ENCODE measurements at regions not wholly inside any gene's neighbourhood (a gene's known extent, or its start where the extent isn't known, plus 50 kb on each side); places are given as distances from the start of the nearest gene placed in this dataset.

DNA sequence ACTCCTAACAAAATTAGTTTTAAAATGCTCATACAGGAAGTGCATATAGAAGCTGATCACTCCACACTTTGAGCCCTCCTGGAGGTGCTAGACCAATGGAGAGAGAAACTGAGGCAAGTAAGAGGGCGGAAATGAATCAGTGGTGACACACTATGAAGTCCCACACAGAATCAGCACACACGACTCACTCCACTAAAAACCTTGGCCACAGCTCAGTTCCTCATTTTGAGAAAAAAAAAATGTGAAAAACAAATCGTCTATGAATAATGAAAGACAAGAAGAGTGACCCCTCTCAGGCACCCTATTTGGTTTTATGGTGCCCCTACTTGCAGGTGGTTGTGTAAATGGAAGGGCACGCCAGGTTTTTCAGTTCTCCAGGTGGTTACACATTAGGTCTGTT is 675.1 kb upstream of the BRINP3 start:
- intact Hi-C loops (cut with DNase I; ENCODE audit: low total_unique reads) = no loop called here
- no peak for DNase-seq (ENCODE audit: low spot score in 2 of 2)
- Histone ChIP-seq H3K4me1 (no peaks in the 10 kb centered on the region), H3K27me3 (no peaks in the 10 kb centered on the region), H3K9me3 (no peaks in the 10 kb centered on the region), H3K36me3 (no peaks in the 10 kb centered on the region), H3K27ac (no peak overlapping the region), H3K4me3 (no peak overlapping the region)
- no peak for TF ChIP-seq POLR2A (IDR thresholded peaks at IDR 0.05)
- TF ChIP-seq, protein P1, sequence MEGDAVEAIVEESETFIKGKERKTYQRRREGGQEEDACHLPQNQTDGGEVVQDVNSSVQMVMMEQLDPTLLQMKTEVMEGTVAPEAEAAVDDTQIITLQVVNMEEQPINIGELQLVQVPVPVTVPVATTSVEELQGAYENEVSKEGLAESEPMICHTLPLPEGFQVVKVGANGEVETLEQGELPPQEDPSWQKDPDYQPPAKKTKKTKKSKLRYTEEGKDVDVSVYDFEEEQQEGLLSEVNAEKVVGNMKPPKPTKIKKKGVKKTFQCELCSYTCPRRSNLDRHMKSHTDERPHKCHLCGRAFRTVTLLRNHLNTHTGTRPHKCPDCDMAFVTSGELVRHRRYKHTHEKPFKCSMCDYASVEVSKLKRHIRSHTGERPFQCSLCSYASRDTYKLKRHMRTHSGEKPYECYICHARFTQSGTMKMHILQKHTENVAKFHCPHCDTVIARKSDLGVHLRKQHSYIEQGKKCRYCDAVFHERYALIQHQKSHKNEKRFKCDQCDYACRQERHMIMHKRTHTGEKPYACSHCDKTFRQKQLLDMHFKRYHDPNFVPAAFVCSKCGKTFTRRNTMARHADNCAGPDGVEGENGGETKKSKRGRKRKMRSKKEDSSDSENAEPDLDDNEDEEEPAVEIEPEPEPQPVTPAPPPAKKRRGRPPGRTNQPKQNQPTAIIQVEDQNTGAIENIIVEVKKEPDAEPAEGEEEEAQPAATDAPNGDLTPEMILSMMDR (IDR thresholded peaks at IDR 0.05) = no peak
- TF ChIP-seq POLR2AphosphoS5 (IDR thresholded peaks at IDR 0.05) = no peak

DNA sequence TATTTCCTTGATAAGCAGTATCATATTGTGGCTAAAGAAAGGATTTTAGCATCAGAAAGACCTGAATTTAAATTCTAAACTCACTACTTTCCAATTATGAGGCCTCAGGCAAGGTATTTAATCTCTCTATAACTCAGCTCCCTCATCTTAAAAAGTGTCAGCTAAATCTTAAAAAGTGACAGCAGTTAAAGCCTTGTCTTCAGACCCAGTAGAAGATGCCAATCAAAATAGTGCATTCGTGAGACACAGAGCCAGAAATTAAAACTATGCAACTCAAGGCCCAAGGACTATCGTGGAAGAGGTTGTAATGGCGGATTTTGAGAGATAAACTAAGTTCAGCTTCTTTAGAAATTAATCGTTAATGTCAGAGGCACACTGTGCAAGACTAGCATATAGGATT is 677.5 kb upstream of the BRINP3 start:
- intact Hi-C loops (cut with DNase I; ENCODE audit: low total_unique reads) = no loop called here
- peaks cover 0 to 7% of the 10 kb centered on the region in 2 donors for H3K9me3 ChIP-seq
- H3K27me3 ChIP-seq = no peaks in the 10 kb centered on the region
- no peak overlapping the region for H3K27ac ChIP-seq
- no peak overlapping the region for H3K4me3 ChIP-seq
- H3K4me1 ChIP-seq = no peaks in the 10 kb centered on the region
- DNase-seq (ENCODE audit: low spot score in 2 of 2) = no peak
- H3K36me3 ChIP-seq = no peaks in the 10 kb centered on the region
- TF ChIP-seq, protein P1 (IDR thresholded peaks at IDR 0.05) = no peak
- TF ChIP-seq POLR2A (IDR thresholded peaks at IDR 0.05) (no peak), POLR2AphosphoS5 (IDR thresholded peaks at IDR 0.05) (no peak)

DNA sequence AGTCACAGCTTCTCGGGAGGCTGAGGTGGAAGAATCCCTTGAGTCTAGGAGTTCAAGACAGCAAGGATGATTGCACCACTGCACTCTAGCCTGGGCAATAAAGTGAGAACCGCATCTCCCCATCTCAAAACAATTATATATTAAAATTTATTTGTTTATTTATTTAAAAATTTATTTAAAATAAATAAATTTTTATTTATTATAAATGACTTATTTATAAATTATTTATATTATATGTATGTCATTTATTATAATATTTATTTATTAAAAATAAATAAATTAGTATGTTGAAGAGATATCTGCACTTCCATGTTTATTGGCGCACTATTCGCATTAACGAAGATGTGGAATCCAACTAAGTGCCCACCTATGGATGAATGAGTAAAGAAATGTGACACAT is 683.2 kb upstream of the BRINP3 start:
- Histone ChIP-seq H3K9me3 (peaks cover 0 to 7% of the 10 kb centered on the region in 2 donors), H3K4me3 (no peak overlapping the region), H3K4me1 (no peaks in the 10 kb centered on the region), H3K36me3 (no peaks in the 10 kb centered on the region), H3K27me3 (no peaks in the 10 kb centered on the region), H3K27ac (no peak overlapping the region)
- TF ChIP-seq, protein P1 (IDR thresholded peaks at IDR 0.05) = no peak
- TF ChIP-seq POLR2AphosphoS5 (IDR thresholded peaks at IDR 0.05) (no peak), POLR2A (IDR thresholded peaks at IDR 0.05) (no peak)
- intact Hi-C loops (cut with DNase I; ENCODE audit: low total_unique reads) = loop anchor here (10.0 kb wide), 1 partner anchor 666 kb away; no protein-coding TSS in a partner anchor
- DNase-seq (ENCODE audit: low spot score in 2 of 2) = no peak

DNA sequence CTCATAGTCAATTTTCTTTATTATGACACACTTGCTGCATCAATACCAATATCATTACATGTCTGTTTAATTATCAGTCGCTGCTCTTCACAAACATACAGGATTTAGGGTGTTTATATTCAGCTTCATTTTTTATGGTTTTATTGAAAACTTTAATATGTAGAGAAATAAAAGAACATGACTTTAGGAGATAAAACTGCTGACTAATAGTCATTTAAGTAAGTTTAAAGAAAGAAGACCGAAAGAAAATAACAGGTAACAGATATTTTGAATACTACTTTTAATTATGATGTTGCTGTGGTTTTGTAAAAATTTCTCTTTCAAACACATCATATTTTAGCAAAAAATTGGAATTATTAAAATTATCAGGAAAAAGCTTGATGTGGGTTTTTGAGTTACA is 685.1 kb upstream of the BRINP3 start:
- H3K4me1 ChIP-seq = no peaks in the 10 kb centered on the region
- DNase-seq (ENCODE audit: low spot score in 2 of 2) = no peak
- TF ChIP-seq POLR2AphosphoS5 (IDR thresholded peaks at IDR 0.05) (no peak), POLR2A (IDR thresholded peaks at IDR 0.05) (no peak)
- TF ChIP-seq, protein P1 (IDR thresholded peaks at IDR 0.05) = no peak
- no peak overlapping the region for H3K4me3 ChIP-seq
- no peak overlapping the region for H3K27ac ChIP-seq
- no peaks in the 10 kb centered on the region for H3K36me3 ChIP-seq
- intact Hi-C loops (cut with DNase I; ENCODE audit: low total_unique reads) = loop anchor here (10.0 kb wide), 1 partner anchor 668 kb away; no protein-coding TSS in a partner anchor
- no peaks in the 10 kb centered on the region for H3K27me3 ChIP-seq
- peaks cover 0 to 7% of the 10 kb centered on the region in 2 donors for H3K9me3 ChIP-seq

DNA sequence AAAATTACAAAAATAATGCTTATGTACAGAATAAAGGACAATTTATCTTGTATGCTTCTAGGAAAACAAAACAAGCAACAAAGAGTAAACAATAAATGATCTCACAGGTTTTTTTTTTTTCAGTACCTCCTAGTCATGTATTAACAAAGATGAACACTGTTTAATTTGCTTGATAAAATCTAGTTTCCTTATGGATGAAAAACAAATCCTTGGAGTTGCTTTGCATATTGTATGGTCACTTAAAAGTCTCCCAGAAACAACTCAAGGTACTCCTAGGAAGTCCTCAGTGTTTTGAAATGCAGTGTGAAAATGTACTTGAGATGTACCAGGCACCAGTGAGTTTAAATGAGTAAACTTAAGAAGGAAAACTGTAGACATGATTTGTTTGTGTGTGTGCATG is 686.0 kb upstream of the BRINP3 start:
- Histone ChIP-seq H3K9me3 (peaks cover 0 to 2% of the 10 kb centered on the region in 2 donors), H3K27ac (no peak overlapping the region), H3K27me3 (no peaks in the 10 kb centered on the region), H3K4me1 (no peaks in the 10 kb centered on the region), H3K36me3 (no peaks in the 10 kb centered on the region), H3K4me3 (no peak overlapping the region)
- DNase-seq (ENCODE audit: low spot score in 2 of 2) = no peak
- TF ChIP-seq POLR2A (IDR thresholded peaks at IDR 0.05) (no peak), POLR2AphosphoS5 (IDR thresholded peaks at IDR 0.05) (no peak)
- TF ChIP-seq, protein P1 (IDR thresholded peaks at IDR 0.05) = no peak
- intact Hi-C loops (cut with DNase I; ENCODE audit: low total_unique reads) = loop anchor here (10.0 kb wide), 1 partner anchor 669 kb away; no protein-coding TSS in a partner anchor
